Neutrophil (primary cell): ENCODE measurements at regions not wholly inside any gene's neighbourhood (a gene's known extent, or its start where the extent isn't known, plus 50 kb on each side); places are given as distances from the start of the nearest gene placed in this dataset.

ENCODE experiments used
- H3K27ac ChIP-seq: fragments of 200-600 bp; sonication (generic); 2 replicates; pipeline ENCODE4 v1.5.1; 2016; ENCODE audit warnings: mild to moderate bottlenecking, moderate library complexity
- H3K27me3 ChIP-seq: fragments of 200-600 bp; sonication (generic); 2 replicates; pipeline ENCODE4 v1.6.0; 2016; ENCODE audit warnings: mild to moderate bottlenecking
- H3K36me3 ChIP-seq: fragments of 200-600 bp; sonication (generic); 2 replicates; pipeline ENCODE4 v1.5.1; 2017
- H3K4me1 ChIP-seq, 2 experiments: fragments of 200-600 bp in 1 of 2; sonication (generic) in 1 of 2; 1 replicate in 1 of 2; 2 replicates in 1 of 2; pipeline versions ENCODE4 v1.5.1 to v1.6.1; 2013 to 2016; ENCODE audit warnings: low read depth in 1 of 2, low read length in 1 of 2, mild to moderate bottlenecking in 1 of 2, moderate library complexity in 1 of 2; ENCODE audit not compliant: control insufficient read depth in 1 of 2, insufficient read depth in 1 of 2
- H3K4me3 ChIP-seq, 2 experiments: fragments of 200-600 bp in 1 of 2; sonication (generic) in 1 of 2; 1 replicate in 1 of 2; 2 replicates in 1 of 2; pipeline ENCODE4 v1.5.1; 2013 to 2016; ENCODE audit warnings: low read depth in 1 of 2, low read length in 1 of 2, mild to moderate bottlenecking in 1 of 2, moderate library complexity in 1 of 2
- H3K9me3 ChIP-seq: fragments of 200-600 bp; sonication (generic); 2 replicates; pipeline ENCODE4 v1.5.1; 2016
- TF ChIP-seq, protein P1 (sequence below): fragments of 200-600 bp; sonication (generic); IDR thresholded peaks from 2 replicates; pipeline ENCODE4 v1.5.1; 2016; ENCODE audit warnings: antibody characterized with exemption

DNA sequence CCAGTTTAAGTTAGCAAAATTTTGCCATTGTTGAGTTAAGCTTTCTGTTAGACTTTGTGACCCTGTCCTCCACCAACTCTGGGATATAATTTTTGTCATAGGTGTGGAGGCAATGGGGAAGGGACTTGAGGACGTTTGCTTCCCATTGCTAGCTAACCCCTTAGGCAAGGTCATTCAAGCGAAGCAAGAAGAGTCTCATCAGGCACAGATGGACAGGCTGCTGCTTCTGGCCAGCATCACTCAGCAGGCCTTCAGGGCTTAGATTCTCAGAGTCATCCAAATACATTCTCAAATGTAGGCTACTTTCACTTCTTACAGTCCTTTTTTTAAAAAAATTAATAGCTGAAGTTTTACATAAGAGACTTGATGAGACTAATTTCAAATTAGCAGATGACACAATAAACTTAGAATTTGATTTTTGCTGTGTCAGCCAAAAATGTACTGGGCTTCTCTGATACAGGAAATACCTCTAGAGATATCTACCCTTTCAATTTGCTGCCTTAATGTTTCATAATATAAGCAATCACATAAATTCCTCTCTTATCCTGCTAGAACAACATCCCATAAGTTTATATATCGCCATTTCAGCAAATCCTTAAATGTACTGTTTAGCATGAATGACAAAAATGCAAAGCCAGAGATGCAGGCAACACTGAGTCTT, 875.2 kb downstream of the FLRT2 start:
- no peak overlapping the region for H3K27ac ChIP-seq
- peaks cover 7% of the 10 kb centered on the region for H3K9me3 ChIP-seq
- TF ChIP-seq, protein P1, sequence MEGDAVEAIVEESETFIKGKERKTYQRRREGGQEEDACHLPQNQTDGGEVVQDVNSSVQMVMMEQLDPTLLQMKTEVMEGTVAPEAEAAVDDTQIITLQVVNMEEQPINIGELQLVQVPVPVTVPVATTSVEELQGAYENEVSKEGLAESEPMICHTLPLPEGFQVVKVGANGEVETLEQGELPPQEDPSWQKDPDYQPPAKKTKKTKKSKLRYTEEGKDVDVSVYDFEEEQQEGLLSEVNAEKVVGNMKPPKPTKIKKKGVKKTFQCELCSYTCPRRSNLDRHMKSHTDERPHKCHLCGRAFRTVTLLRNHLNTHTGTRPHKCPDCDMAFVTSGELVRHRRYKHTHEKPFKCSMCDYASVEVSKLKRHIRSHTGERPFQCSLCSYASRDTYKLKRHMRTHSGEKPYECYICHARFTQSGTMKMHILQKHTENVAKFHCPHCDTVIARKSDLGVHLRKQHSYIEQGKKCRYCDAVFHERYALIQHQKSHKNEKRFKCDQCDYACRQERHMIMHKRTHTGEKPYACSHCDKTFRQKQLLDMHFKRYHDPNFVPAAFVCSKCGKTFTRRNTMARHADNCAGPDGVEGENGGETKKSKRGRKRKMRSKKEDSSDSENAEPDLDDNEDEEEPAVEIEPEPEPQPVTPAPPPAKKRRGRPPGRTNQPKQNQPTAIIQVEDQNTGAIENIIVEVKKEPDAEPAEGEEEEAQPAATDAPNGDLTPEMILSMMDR, result no peak
- H3K4me3 ChIP-seq, result no peak overlapping the region
- H3K36me3 ChIP-seq, result no peaks in the 10 kb centered on the region
- no peaks in the 10 kb centered on the region for H3K27me3 ChIP-seq
- no peaks in the 10 kb centered on the region for H3K4me1 ChIP-seq

DNA sequence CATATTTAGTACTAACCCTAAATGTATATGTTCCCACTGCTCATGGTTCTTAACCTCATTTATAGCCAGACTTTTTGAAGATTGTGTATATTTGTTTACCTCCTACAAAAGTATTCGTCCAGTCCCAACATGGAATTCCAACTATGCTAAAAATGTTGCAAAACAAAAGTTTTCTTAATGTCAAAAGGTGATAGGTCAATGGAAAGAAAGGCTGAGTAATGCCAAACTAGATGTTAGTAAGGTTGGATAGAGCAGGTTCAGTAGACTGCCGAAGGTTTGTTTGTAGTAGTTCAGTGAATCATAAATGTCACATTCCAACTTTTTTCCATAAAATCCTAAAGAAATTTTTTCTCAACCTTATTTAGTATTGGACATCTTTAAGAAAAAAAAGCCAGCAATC, 874.5 kb downstream of the FLRT2 start:
- TF ChIP-seq, protein P1, result no peak
- no peak overlapping the region for H3K4me3 ChIP-seq
- peaks cover 7% of the 10 kb centered on the region for H3K9me3 ChIP-seq
- no peaks in the 10 kb centered on the region for H3K27me3 ChIP-seq
- H3K27ac ChIP-seq, result no peak overlapping the region
- H3K4me1 ChIP-seq, result no peaks in the 10 kb centered on the region
- no peaks in the 10 kb centered on the region for H3K36me3 ChIP-seq

DNA sequence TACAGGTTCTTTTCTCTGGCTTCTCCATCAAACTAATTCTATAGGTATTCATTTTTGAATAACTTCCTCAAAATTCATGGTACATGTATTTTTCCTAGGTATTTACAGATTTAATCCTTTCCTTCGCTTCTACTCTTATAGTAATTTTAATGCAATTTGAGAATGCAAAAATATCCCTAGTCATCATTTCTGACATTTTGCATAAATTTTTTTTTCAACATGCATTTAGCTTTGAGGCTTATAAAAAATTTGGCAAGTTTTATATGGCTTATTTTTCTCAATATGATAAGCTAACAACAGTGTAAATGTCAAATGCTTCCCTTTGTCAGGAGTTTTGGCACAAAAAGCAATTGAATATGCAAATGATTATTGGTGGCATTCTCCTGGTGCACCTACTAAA, 872.6 kb downstream of the FLRT2 start:
- peaks cover 7% of the 10 kb centered on the region for H3K9me3 ChIP-seq
- no peaks in the 10 kb centered on the region for H3K4me1 ChIP-seq
- no peaks in the 10 kb centered on the region for H3K36me3 ChIP-seq
- TF ChIP-seq, protein P1, result no peak
- no peak overlapping the region for H3K4me3 ChIP-seq
- H3K27me3 ChIP-seq, result no peaks in the 10 kb centered on the region
- no peak overlapping the region for H3K27ac ChIP-seq

GRCh38 chr14:86391085-86391484, 861.1 kb downstream of the FLRT2 start:
- TF ChIP-seq, protein P1, result no peak
- Histone ChIP-seq H3K36me3 (no peaks in the 10 kb centered on the region), H3K4me1 (no peaks in the 10 kb centered on the region), H3K27me3 (no peaks in the 10 kb centered on the region), H3K27ac (no peak overlapping the region), H3K4me3 (no peak overlapping the region), H3K9me3 (no peaks in the 10 kb centered on the region)

GRCh38 chr14:86388216-86388615, 858.3 kb downstream of the FLRT2 start:
- TF ChIP-seq, protein P1, result no peak
- no peak overlapping the region for H3K27ac ChIP-seq
- H3K36me3 ChIP-seq, result no peaks in the 10 kb centered on the region
- H3K4me1 ChIP-seq, result no peaks in the 10 kb centered on the region
- no peaks in the 10 kb centered on the region for H3K27me3 ChIP-seq
- no peak overlapping the region for H3K4me3 ChIP-seq
- H3K9me3 ChIP-seq, result no peaks in the 10 kb centered on the region
